ENCODE measurements at regions not wholly inside any gene's neighbourhood (a gene's known extent, or its start where the extent isn't known, plus 50 kb on each side); places are given as distances from the start of the nearest gene placed in this dataset.

- TF ChIP-seq, protein P1, sequence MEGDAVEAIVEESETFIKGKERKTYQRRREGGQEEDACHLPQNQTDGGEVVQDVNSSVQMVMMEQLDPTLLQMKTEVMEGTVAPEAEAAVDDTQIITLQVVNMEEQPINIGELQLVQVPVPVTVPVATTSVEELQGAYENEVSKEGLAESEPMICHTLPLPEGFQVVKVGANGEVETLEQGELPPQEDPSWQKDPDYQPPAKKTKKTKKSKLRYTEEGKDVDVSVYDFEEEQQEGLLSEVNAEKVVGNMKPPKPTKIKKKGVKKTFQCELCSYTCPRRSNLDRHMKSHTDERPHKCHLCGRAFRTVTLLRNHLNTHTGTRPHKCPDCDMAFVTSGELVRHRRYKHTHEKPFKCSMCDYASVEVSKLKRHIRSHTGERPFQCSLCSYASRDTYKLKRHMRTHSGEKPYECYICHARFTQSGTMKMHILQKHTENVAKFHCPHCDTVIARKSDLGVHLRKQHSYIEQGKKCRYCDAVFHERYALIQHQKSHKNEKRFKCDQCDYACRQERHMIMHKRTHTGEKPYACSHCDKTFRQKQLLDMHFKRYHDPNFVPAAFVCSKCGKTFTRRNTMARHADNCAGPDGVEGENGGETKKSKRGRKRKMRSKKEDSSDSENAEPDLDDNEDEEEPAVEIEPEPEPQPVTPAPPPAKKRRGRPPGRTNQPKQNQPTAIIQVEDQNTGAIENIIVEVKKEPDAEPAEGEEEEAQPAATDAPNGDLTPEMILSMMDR (IDR thresholded peaks at IDR 0.05; ENCODE audit: borderline replicate concordance, extremely low read depth, low read length, poor library complexity, severe bottlenecking), result no peak
- TF ChIP-seq EZH2 (IDR thresholded peaks at IDR 0.05; ENCODE audit: borderline replicate concordance, low read depth, low read length, severe bottlenecking), result no peak
Measured at GRCh38 chr2:211070547-211070946, 514.1 kb downstream of the CPS1 start.

Data from DND-41 (cell line).